Gastrocnemius medialis (tissue), 4 donors: ENCODE measurements at regions not wholly inside any gene's neighbourhood (a gene's known extent, or its start where the extent isn't known, plus 50 kb on each side); places are given as distances from the start of the nearest gene placed in this dataset.

ENCODE experiments used
- POLR2A ChIP-seq, 2 donors: fragments of 450-650 bp; IDR thresholded peaks; one replicate each; pipeline ENCODE4 v1.6.1; 2017; ENCODE audit warnings: antibody characterized with exemption in 2 of 2, mild to moderate bottlenecking in 2 of 2, moderate library complexity in 2 of 2
- TF ChIP-seq, protein P1 (sequence below), 5 experiments: fragments of 450-650 bp in 3 of 5; fragments of 200-600 bp in 2 of 5; sonication (generic) in 2 of 5; IDR thresholded peaks in 4 of 5; conservative IDR thresholded peaks in 1 of 5; 1 replicate in 4 of 5; 2 replicates in 1 of 5; pipeline ENCODE4 v1.5.1; 2016 to 2019; ENCODE audit warnings: antibody characterized with exemption in 5 of 5, mild to moderate bottlenecking in 3 of 5, moderate library complexity in 3 of 5

DNA sequence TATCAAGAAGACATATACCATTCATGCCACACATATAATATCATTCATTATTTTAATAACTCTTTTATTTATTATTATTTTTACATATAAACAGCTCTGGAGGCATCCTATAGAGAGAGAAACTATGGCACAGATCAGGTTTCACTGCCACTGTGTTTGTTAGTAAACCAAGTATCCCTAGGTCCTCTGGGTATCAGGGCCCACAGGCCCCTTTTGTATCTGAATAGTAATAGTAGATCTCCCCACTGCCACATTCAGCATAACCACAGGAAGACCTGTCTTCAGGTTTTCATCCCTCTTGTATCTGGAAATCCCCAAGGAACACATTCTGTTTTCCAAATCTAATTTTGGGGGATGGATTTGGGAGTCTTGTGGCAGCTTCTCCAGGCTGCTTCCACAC, 94.0 kb downstream of the SPATA31D1 start:
- TF ChIP-seq, protein P1, sequence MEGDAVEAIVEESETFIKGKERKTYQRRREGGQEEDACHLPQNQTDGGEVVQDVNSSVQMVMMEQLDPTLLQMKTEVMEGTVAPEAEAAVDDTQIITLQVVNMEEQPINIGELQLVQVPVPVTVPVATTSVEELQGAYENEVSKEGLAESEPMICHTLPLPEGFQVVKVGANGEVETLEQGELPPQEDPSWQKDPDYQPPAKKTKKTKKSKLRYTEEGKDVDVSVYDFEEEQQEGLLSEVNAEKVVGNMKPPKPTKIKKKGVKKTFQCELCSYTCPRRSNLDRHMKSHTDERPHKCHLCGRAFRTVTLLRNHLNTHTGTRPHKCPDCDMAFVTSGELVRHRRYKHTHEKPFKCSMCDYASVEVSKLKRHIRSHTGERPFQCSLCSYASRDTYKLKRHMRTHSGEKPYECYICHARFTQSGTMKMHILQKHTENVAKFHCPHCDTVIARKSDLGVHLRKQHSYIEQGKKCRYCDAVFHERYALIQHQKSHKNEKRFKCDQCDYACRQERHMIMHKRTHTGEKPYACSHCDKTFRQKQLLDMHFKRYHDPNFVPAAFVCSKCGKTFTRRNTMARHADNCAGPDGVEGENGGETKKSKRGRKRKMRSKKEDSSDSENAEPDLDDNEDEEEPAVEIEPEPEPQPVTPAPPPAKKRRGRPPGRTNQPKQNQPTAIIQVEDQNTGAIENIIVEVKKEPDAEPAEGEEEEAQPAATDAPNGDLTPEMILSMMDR (IDR thresholded peaks at IDR 0.05 in 4 of 5, conservative IDR thresholded peaks at IDR 0.05 in 1 of 5), result no peak
- TF ChIP-seq POLR2A (IDR thresholded peaks at IDR 0.05), result no peak
